ENCODE measurements at regions not wholly inside any gene's neighbourhood (a gene's known extent, or its start where the extent isn't known, plus 50 kb on each side); places are given as distances from the start of the nearest gene placed in this dataset.

GRCh38 chr12:67514502-67514901, 134.0 kb upstream of the DYRK2 start:
- no peak for TF ChIP-seq CTCF (IDR thresholded peaks at IDR 0.05)
- TF ChIP-seq EZH2 (IDR thresholded peaks at IDR 0.05): no peak
- no peak for TF ChIP-seq EZH2phosphoT487 (IDR thresholded peaks at IDR 0.05)
